DMS53 (cell line): ENCODE measurements at regions not wholly inside any gene's neighbourhood (a gene's known extent, or its start where the extent isn't known, plus 50 kb on each side); places are given as distances from the start of the nearest gene placed in this dataset.

Experiments
- DNase-seq: peaks from one replicate; lab custom pipeline; 2025; lab: John Stamatoyannopoulos, UW

DNA sequence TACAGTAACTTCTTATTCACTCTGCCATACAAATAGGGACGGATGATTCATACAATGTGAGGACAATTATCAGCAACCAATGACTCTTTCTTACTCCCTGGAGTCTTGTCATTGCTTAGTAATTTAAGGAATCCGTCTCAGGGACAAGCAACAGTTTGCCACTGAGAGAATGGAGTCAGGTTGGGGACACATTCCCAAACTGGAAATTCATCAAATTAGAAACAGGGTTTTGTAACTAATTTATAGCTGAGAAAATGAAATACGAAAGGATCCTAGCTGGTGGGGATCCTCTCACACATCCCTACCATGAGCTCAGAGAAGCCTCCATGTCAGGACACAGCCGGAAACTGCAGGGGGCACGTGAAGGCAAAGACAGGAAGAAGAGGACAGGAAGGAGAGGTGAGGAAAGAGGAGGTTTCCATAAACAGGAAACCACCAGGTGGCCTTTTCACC lies 50.4 kb upstream of the KDR start:
- no peak for DNase-seq

DNA sequence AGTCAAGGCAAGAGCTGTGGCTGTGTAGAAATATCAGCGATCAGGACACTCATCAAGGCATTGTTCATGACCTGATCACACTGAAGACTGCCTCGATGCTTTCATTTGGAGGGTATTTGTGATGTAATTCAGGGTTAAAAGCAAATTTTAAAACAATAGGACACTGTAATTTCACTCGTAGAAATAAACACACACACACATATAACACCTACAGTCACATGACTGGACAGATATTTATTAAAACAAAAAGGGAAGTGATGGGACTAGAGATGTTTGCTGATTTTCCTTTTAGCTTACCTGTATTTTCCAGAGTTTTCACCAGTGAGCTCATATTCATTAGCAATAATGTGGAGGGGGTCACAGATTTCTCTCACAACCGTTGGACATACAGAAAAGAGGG lies 51.1 kb upstream of the KDR start:
- no peak for DNase-seq

DNA sequence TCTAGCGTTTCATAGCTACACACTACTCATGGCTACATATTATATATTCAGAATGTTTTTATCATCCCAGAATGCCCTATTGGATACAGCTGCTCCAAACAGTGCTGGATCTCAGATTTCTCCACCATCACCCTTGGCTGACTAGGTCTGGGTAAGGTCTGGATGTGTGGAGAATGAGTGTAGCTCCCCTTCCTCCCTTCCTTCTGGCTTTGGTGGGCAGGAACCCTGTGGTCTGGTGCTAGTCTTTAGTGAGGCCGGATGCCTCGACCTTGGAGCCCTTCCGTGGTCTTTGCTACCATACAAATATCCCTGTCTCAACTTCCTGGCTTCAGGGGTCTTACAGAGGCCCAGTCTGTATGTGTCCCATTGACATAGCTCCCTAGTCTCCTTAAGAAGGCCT lies 52.1 kb upstream of the KDR start:
- DNase-seq: no peak

DNA sequence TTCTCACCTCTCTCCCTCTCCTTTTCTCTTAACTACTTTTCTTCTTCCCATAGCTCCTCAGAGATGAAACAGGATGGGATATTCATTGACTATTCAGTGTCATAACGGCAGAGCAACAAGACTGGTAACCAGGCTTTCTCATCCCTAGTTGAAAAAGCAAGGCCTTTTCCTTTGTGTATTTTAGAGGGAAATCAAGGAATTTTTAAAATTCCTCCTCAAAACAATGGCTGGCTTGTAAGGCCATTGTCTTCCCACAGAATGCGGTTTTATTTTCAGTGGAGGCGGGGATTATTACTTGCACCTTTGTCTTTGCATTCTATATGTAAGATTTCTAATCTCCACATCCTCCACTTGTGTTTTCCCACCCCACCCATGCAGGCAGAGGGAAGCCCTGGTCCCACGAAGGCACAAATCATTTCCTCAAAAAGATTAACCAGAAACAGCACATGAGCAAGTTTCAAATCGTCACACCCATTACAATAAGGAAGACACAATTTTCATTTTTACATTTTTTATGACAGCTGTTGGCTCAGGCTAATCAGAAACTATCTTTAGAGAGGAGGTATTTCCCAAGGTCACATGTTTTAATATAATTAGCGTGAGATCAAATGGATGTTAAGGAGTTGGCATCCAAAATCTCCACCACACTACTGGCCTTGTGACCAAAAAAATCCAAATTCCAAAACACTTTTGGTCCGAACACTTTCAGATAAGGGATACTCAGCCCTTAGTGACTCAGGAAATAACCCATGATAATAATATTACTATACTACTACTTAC lies 53.0 kb upstream of the KDR start:
- DNase-seq: no peak

DNA sequence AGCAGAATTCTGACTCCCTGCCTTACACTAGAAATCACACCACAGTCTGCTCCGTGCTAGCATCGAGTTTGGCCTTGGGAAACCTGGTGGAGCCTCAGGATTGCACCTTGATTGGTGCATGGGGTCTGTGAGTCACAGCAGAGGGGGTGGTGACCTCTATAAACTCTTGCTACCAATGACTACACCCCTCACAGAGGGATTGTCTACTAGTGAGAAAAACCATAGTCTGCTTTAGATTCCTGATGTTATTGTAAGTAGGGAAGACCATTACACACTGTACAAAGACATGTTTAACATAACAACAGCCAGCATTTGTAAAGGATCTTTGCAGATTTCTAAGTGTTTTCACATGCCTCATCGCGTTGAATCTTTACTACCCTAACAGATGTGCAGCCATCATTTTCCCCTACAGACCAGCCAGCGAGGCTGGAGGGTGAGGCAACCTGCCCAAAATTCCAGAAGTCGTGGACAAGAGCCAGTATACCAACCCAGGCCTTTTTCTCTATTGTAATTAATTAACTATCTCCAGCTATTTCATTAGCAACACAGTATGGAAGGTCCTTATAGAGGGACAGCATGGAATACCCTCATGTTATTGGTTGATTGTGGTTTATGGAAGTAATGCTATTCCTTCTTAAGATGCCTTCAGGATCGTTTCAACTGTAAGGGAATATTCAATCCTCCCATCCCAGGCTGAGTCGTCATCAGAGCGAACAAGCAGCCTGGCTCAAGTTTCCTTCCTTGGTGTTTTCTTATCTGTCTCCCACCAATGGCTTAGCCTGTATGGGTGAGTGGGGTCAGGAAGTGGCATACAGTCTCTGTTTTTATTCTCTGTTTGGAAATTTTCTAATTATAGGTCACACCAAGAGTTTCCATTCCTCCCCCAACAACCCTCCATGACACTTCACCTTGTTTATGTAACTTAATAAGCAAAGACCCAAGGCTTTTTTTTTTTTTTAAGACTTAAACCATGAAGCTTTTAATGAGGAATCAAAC lies 55.9 kb upstream of the KDR start:
- no peak for DNase-seq

DNA sequence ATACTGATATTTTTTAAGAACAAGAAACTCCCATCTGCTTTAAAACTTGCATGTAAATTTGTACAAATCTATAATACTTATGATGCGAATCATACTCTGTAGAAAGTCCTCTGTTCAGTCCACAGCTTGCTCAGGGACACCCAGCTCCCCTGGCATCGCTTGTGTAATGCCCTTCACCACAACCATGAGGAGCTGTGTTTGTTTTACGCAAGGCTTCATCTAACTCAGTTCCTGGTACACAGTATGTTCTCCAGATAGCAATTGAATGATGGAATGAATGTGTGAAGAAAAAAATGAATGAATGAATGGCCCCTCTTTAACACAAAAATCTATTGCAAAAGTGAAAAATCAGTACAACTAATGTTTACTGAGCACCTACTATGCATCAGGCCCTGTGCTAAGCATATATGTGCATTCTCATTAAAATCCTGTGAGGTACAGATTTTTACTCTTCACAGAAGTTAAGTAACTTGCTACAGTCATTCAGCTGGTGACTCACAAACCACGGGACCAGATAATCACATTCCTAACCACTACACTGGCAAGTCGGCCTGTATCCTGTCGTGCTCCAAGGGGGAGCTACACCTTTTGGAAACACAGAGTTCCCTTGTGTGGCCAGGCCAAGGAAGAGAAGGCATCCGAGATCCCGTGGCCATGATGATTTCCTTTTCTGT lies 58.7 kb upstream of the KDR start:
- DNase-seq: peak; percentile 68

DNA sequence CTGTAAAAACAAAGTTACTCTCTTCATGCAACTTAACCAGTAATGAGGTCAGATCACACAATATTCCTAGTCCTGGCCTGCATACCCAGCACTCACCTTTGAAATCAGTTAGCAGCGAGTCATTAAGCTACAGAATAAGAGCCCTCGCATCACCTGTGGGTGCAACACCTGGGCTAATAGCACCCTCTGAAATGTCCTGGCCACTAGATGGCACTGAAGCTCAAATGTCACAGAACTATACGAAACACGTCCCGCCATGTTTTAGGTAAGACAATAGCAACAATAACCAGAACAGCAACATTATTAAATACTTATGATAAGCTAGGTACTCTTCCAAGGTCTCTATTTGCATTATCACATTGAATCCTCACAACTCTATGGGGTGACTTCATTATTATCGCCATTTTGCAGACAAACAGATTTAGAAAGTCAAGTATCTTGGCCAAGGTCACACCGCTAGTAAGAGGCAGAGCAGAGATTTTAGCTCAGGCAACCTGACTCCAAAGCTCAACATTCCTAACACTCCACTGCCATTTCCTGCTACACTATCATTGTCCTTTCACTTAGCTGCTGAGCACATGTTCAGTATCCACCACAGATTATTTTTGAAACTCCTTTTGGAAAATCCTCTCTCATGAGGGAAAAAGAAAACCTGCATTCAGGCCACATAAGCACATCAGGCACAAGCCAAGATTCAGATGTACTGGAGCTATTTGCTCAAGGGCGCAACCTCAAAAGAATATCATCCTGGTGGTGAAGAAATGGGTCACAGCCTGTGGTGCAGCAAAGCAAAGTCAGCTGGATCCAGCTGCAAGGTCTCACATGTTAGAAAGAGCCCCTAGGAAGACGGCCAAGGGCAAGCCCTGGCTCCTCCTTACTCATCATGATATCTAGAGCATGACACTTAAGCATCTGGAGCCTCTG lies 59.5 kb upstream of the KDR start:
- DNase-seq: peak; percentile 86

DNA sequence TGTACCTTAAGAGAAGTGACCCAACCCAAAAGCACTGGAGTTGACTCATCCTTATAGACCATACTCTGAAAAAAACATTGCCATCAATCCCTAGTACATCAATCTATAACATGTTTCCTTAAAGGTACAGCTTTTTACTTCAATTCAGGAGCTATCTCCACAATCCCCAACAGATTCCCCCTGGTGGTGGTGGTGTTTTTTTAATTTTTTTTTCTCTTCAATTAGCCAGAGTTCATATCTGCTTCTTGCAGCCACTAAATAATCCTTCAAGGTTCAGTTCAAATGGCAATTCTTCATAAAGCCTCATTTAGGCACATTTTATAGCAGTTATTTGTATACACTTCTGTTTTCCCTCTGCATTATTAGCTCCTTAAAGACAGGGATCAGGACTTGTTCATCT lies 60.7 kb upstream of the KDR start:
- DNase-seq: peak; percentile 26

DNA sequence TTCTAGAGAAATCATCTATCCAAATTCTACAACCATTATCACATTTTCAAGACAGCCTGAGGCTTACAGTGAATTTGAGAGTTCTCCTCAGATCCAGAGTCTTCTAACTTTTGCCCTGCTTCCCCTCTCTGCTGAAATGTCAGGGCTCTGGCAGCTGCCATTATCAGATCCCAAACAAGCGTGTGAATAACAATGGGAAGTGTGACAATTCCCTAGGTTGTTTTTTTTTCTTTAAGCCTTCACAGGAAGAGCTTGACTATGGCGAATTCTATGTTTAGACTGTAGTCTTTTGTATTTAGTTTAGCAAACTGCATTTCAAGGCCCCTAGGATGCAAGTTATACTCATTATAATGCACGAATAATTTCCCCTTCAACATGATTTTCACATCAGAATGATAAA lies 61.3 kb upstream of the KDR start:
- DNase-seq: no peak

DNA sequence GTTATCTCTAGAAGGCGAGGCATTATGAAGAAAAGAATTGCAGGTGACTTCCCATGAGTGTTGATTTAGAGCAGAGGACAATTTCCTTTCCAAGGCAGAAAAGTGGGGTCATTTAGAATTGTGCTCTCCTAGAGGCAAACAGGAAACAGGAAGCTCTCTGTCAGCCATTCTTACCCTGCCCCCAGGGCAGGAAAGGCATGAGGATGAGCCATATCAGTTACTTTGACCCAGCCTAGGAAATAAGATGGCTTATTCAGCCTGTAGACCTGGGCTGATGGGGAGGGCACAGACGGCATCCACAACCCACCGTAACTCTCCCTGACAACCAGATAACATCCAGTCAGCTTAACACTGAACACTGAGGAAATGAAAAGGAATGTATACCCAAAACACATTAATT lies 88.8 kb upstream of the KDR start:
- peak; percentile 71 for DNase-seq

DNA sequence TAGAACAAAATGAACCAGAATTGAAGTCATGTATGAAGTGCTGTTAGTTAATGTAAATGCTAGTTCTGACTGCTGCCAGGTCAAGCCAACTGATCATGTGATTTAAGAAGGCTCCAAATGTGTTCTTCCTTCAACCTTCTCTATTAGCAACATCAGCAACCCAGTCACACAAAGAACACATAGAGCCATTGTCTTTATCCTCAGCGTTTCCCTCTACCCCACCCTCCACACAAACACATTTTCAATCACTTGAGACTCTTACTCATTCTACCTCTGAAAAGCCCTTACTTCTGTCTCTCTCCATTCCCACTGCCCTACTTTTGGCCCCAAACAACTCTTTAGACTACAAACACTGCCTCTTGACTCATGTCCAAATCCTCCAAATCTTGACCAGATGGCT lies 89.7 kb upstream of the KDR start:
- DNase-seq: peak; percentile 39

DNA sequence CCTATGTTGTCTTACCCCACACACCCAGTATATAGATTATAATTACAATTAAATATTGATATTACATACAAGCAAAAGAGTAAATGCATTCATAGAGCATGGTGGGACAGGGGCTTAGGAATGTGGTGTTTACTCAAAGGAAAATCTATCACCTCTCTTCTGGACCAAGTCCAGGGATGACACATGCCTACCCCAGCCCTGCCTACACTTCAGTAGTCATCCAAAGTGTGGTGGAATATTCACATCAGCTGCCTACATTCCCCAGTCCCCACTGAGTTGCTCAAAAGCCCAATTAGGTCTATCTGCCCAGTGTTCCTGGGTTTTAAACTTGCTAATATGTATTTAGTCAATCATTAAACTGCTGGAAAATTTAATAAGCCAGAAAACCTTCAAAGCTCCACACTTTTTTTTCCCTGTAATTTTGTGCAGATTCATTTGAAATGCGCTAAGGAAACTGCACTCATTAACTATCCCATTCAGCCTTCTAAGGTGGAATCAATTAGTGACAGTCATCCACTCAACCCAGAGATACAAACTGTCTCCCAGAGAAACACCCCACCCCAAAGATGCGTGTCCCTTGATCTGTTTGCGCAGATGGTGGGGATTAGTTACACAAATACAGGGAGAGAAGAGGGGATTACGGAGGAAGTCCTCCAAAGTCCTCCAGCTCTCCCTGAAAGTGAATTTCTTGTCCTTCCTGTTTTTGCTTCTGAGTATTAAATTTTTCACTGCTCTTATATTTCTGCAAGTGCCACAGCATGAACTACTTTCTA lies 91.7 kb upstream of the KDR start:
- DNase-seq: peak; percentile 98

DNA sequence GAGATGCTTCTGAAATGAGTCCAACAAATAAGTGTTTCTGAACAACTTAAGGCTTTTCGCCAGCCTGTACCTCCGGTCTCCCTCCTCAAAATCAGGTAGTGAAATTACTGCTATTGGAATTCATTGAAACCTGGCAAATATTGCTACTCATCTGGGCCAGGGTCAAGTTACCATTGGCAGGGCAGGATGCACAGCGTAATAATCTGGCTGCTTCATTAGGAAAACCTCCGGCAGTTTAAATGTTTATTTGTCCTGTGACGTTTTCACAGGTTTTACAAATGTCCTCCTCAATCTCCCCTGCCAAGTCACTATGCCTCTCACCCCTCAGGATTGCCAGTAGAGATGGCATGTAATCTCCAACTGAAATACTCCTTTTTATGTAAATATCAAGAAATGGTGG lies 92.6 kb upstream of the KDR start:
- DNase-seq: peak; percentile 81

DNA sequence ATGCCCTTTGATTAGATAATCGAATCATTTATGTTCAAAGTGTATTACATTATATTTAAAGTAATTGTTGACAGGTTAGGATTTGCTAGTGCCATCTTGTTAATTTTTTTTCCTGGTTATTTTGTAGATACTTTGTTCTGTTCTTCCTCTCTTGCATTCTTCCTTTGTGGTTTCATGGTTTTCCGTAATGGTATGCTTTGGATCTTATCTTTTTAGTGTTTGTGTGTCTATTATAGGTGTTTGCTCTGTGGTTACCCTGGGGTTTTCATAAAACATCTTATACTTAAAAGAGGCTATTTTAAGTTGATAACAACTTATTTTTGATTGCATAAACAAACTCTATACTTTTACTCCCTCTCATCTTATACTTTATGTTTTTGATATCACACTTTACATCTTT lies 108.2 kb upstream of the SRD5A3 start:
- no peak for DNase-seq

DNA sequence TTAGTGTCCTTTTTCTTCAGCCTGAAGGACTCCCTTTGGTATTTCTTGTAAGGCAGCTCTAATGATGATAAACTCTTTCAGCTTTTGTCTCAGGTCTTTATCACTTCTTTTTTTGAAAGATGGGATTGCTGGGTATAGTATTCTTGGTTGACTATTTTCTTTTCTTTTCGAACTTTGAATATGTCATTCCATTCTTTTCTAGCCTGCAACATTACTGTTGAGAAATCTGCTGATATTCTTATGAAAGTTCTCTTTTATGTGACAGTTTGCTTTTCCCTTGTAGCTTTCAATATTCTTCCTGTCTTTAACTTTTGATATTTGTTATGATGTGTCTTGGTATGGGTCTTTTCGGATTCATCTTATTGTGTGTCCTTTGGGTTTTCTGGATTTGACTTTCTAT lies 107.6 kb upstream of the SRD5A3 start:
- DNase-seq: no peak

DNA sequence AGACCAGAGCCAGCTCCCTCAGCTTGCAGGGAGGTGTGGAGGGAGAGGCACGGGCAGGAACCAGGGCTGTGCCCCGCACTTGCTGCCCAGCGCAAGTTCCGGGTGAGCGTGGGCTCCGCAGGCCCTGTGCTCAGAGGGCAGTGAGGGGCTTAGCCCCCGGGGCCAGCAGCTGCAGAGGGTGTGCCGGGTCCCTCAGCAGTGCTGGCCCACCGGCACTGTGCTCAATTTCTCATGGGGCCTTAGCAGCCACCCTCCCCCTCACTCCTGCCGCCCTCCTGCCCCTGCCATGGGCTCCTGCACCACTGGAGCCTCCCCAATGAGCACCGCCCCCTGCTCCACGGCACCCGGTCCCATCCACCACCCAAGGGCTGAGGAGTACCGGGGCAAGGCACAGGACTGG lies 104.6 kb upstream of the SRD5A3 start:
- DNase-seq: no peak

DNA sequence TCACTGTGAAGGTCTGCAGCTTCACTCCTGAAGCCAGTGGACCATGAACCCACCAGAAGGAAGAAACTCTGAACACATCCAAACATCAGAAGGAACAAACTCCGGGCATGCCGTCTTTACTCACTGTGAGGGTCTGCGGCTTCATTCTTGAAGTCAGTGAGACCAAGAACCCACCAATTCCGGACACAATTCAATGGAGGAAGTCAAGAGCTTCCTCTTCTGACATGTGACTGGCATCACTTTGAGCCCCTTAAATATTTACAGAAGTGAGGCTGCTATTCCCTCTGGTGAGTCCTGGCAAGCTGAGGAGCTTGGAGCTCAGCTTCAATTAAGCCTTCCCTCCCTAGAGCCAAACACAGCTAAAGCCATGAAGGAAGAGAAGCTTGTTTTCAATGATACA lies 103.5 kb upstream of the SRD5A3 start:
- no peak for DNase-seq

DNA sequence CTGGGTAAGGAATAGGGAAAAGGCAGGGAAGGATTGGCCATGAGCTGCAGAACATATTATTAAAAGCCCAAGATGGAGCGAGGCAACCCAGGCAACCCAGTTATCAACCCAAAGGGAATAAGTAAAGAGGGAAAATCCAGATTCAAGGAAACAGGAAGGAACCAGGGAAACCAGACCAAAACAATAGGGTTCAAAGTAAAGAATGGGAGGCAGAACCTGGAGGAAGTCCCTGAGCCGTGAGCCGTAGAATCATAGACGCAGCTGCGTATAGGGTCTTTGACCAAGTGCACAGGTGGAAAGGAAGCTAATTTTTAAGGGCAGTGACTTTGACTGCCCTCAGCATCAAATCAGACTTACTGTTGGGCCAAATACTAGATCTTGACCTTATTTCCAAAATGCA lies 98.5 kb upstream of the SRD5A3 start:
- no peak for DNase-seq

DNA sequence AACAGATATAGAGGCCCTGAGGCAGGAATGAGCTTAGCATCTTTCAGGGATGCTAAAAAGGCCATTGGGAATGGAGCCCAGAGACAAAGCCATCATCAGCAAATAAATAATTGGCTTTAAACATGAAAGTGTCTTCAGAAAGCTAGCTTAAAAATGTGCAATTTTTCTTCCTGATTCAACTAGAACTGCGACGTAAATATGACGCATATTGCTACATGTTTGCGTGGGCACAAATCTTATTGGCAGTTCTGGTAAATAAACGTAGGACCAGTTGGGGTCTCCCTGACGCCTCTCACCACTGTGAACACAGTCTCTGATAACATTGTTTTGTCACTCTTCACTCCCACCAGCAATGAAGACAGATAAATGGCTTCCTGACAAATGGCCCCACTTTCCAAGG lies 97.3 kb upstream of the SRD5A3 start:
- DNase-seq: no peak

DNA sequence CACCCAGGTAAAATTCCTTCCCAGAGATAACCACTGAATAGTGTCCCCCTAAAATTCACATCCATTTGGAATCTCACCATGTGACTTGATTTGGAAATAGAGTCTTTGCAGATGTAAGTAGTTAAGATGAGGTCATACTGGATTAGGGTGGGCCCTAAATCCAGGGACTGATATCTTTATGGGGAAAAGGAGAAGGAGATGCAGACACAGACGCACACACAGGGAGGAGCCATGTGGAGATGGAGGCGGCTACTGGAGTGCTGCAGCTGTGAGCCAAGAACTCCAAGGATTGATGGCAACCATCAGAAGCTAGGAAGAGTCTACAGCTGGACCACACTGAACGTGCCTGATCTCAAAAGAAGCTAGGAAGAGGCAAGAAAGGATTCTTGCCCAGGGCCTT lies 96.6 kb upstream of the SRD5A3 start:
- no peak for DNase-seq

DNA sequence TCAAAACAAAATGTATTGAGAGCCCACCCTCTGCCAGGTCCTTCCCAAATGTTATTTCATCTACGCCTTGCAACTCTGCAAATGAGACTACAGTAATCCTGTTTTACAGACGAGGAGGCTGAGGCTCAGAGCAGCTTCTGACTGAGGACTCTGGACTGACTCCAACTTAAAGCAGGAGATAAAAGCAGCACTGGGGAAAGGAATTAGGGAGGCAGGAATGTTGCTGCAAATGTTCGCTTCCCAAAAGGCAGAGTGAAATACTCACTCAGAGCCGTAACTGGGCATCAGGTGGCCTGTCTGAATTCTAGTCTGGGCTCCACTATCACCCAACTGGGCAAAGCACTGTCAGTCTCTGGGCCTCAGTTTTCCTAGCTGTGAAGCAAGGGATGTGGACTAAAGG lies 94.7 kb upstream of the SRD5A3 start:
- no peak for DNase-seq
